Effector CD8-positive, alpha-beta T cell (primary cell): ENCODE measurements at regions not wholly inside any gene's neighbourhood (a gene's known extent, or its start where the extent isn't known, plus 50 kb on each side); places are given as distances from the start of the nearest gene placed in this dataset.
"Not testable (repeated sequence)": the region's sequence is repeated elsewhere in the genome, so short reads cannot be mapped to it uniquely, and the experiment has no call there.

ENCODE experiments used
- DNase-seq: peaks from one replicate; lab custom pipeline; 2025; lab: John Stamatoyannopoulos, UW

- not testable (repeated sequence) for DNase-seq
Measured at GRCh38 chr11:87764075-87764474, 411.2 kb downstream of the RAB38 start.

GRCh38 chr11:87754685-87755084, 420.6 kb downstream of the RAB38 start:
- no peak for DNase-seq

GRCh38 chr11:87753143-87753542, 422.1 kb downstream of the RAB38 start:
- no peak for DNase-seq

GRCh38 chr11:87743007-87743406, 432.2 kb downstream of the RAB38 start:
- no peak for DNase-seq

GRCh38 chr11:87740968-87741367, 434.3 kb downstream of the RAB38 start:
- no peak for DNase-seq

- DNase-seq, result no peak
Measured at GRCh38 chr11:87740451-87740850, 434.8 kb downstream of the RAB38 start.

- DNase-seq, result no peak
Measured at GRCh38 chr11:87739766-87740165, 435.5 kb downstream of the RAB38 start.

- DNase-seq, result no peak
Measured at GRCh38 chr11:87739261-87739660, 436.0 kb downstream of the RAB38 start.

- no peak for DNase-seq
Measured at GRCh38 chr11:87736928-87737327, 438.3 kb downstream of the RAB38 start.

- DNase-seq, result no peak
Measured at GRCh38 chr11:87726506-87726905, 448.7 kb downstream of the RAB38 start.

GRCh38 chr11:87724358-87724757, 450.9 kb downstream of the RAB38 start:
- DNase-seq, result no peak

GRCh38 chr11:87722756-87723565, 452.3 kb downstream of the RAB38 start:
- no peak for DNase-seq

GRCh38 chr11:87719326-87720073, 455.7 kb downstream of the RAB38 start:
- no peak for DNase-seq

- no peak for DNase-seq
Measured at GRCh38 chr11:87712802-87713202, 462.4 kb downstream of the RAB38 start.

- DNase-seq, result no peak
Measured at GRCh38 chr11:87712391-87712790, 462.9 kb downstream of the RAB38 start.

- not testable (repeated sequence) for DNase-seq
Measured at GRCh38 chr11:87703589-87703988, 471.7 kb downstream of the RAB38 start.

GRCh38 chr11:87675993-87676392, 499.2 kb downstream of the RAB38 start:
- DNase-seq, result no peak

GRCh38 chr11:87666730-87667129, 508.5 kb downstream of the RAB38 start:
- no peak for DNase-seq

GRCh38 chr11:87662287-87662686, 513.0 kb downstream of the RAB38 start:
- no peak for DNase-seq

- no peak for DNase-seq
Measured at GRCh38 chr11:87660926-87661660, 514.1 kb downstream of the RAB38 start.

- no peak for DNase-seq
Measured at GRCh38 chr11:87659807-87660206, 515.4 kb downstream of the RAB38 start.

- DNase-seq, result no peak
Measured at GRCh38 chr11:87645626-87646025, 529.6 kb downstream of the RAB38 start.
